CD4-positive, alpha-beta T cell (primary cell): ENCODE measurements at regions not wholly inside any gene's neighbourhood (a gene's known extent, or its start where the extent isn't known, plus 50 kb on each side); places are given as distances from the start of the nearest gene placed in this dataset.

Source experiments
- ATAC-seq: fragments of 200-7000 bp; cut with Tn5 transposase; one replicate; pipeline ENCODE4 v1.10.0; 2022; ENCODE audit warnings: mild to moderate bottlenecking; ENCODE audit not compliant: poor library complexity
- CTCF ChIA-PET: fragments of 350-600 bp; sonication (Branson Sonifier 250); formaldehyde crosslinking; loops from one replicate; lab custom pipeline; 2021; ENCODE audit warnings: antibody characterized with exemption, inconsistent platforms; lab: Charles Lee
- POLR2A ChIA-PET: fragments of 350-600 bp; sonication (Branson Sonifier 250); formaldehyde crosslinking; loops from one replicate; lab custom pipeline; 2021; ENCODE audit warnings: antibody characterized with exemption, inconsistent platforms; lab: Charles Lee
- DNase-seq, 14 experiments: peaks; one replicate each; pipeline ENCODE4 v3.0.0-alpha.2; 2013 to 2020; ENCODE audit warnings: mixed read lengths in 2 of 14
- H3K27ac ChIP-seq, 2 donors: one replicate each; pipeline versions ENCODE4 v1.5.1 to v1.7.0; 2013; ENCODE audit warnings: low read length in 2 of 2, low read depth in 1 of 2, mild to moderate bottlenecking in 1 of 2
- H3K27me3 ChIP-seq, 2 experiments: 1 replicate in 1 of 2; 2 replicates in 1 of 2; pipeline versions ENCODE4 v1.6.1 to v1.7.0; 2013; ENCODE audit warnings: low read length in 2 of 2, control low read depth in 1 of 2, mild to moderate bottlenecking in 1 of 2, moderate library complexity in 1 of 2; ENCODE audit not compliant: insufficient read depth in 2 of 2, control insufficient read depth in 1 of 2
- H3K36me3 ChIP-seq: one replicate; pipeline ENCODE4 v1.6.1; 2013; ENCODE audit warnings: low read length, control low read depth; ENCODE audit not compliant: insufficient read depth
- H3K4me1 ChIP-seq: one replicate; pipeline ENCODE4 v1.6.1; 2013; ENCODE audit warnings: low read length, control low read depth; ENCODE audit not compliant: insufficient read depth
- H3K4me3 ChIP-seq: one replicate; pipeline ENCODE4 v1.5.1; 2013; ENCODE audit warnings: mild to moderate bottlenecking, low read length, moderate library complexity
- H3K9me3 ChIP-seq, 2 experiments: 1 replicate in 1 of 2; 2 replicates in 1 of 2; pipeline versions ENCODE4 v1.6.1 to v1.7.0; 2013; ENCODE audit warnings: low read length in 2 of 2, mild to moderate bottlenecking in 2 of 2, control low read depth in 1 of 2, moderate library complexity in 1 of 2; ENCODE audit not compliant: control insufficient read depth in 1 of 2, insufficient read depth in 1 of 2
- H3K27ac Mint-ChIP-seq: one replicate; pipeline ENCODE4 v1.8.0; 2020; ENCODE audit warnings: mixed read lengths
- H3K27me3 Mint-ChIP-seq: one replicate; pipeline ENCODE4 v1.8.0; 2021; ENCODE audit warnings: mixed read lengths
- H3K36me3 Mint-ChIP-seq: one replicate; pipeline ENCODE4 v1.8.0; 2021; ENCODE audit warnings: low read depth, mixed read lengths
- H3K4me1 Mint-ChIP-seq: one replicate; pipeline ENCODE4 v1.8.0; 2021; ENCODE audit warnings: low read depth, mixed read lengths
- H3K4me3 Mint-ChIP-seq: one replicate; pipeline ENCODE4 v1.8.0; 2020; ENCODE audit warnings: mild to moderate bottlenecking, mixed read lengths
- H3K9me3 Mint-ChIP-seq: one replicate; pipeline ENCODE4 v1.8.0; 2020; ENCODE audit warnings: mixed read lengths
- CTCF ChIP-seq: fragments of 200-600 bp; IDR thresholded peaks from one replicate; pipeline ENCODE4 v1.8.0; 2022; ENCODE audit warnings: antibody characterized with exemption, mild to moderate bottlenecking
- intact Hi-C, 2 experiments: fragments of 100-400 bp; cut with DNase I in 1 of 2; cut with micrococcal nuclease in 1 of 2; formaldehyde crosslinking; loops; one replicate each; pipeline versions ENCODE4 v1.15.1 to v1.9.0; 2023 to 2025; cut with DNase I, micrococcal nuclease

GRCh38 chr3:157713101-157713500 is 209.9 kb upstream of the VEPH1 start:
- TF ChIP-seq CTCF: no peak
- Mint-ChIP-seq H3K4me3 (no peak overlapping the region), H3K4me1 (no peaks in the 10 kb centered on the region), H3K27me3 (no peaks in the 10 kb centered on the region), H3K36me3 (no peaks in the 10 kb centered on the region), H3K27ac (no peak overlapping the region), H3K9me3 (peaks cover 7% of the 10 kb centered on the region)
- Histone ChIP-seq H3K36me3 (no peaks in the 10 kb centered on the region), H3K4me3 (no peak overlapping the region), H3K9me3 (peaks cover 0 to 2% of the 10 kb centered on the region in 2 experiments), H3K4me1 (no peaks in the 10 kb centered on the region), H3K27ac (no peak overlapping the region), H3K27me3 (no peaks in the 10 kb centered on the region)
- POLR2A ChIA-PET: no interaction called here
- ATAC-seq (no peak), DNase-seq (no peak)
- CTCF ChIA-PET: no interaction called here
- intact Hi-C loops: no loop called here

DNA sequence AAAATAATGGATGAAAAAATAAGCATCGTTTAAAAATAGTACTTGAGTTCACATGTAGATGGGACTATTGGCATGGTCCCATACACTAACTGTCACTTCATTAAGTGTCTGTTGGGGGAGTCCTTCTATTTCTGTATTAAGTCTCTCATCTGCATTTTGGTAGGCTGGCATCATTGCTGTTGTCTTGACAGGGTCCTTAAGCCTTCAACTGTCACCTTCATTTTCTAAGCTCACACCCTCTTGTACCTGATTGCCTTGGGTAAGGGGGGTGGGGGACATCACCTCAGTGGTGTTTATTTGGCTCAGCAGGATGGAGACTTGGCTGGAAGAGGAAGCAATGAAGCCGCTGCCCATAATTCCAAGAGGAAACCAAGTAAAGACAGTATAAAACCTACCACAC is 202.0 kb upstream of the VEPH1 start:
- no peak for DNase-seq
- H3K4me3 ChIP-seq: no peak overlapping the region
- CTCF ChIA-PET: no interaction called here

DNA sequence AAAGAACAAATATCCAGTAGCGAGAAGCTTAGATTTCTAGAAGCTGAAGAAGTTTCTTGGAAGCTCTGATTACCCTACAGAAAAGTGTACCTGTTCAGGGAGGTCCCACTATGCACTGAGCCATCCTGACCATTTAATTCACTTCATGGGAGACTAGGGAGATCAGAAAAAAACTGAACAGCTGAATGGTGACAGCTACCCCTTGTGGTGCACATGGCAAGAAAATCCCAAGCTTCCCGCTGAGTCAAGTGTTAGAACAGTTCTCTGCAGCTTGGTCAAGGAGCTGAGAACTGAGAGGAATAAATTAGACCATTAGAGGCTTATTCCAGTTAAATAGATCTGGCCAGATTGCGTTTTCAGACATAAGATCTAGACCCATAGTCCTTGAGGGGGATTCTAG is 197.2 kb upstream of the VEPH1 start:
- Histone ChIP-seq H3K4me1 (no peaks in the 10 kb centered on the region), H3K36me3 (no peaks in the 10 kb centered on the region), H3K27me3 (peaks cover 0 to 2% of the 10 kb centered on the region in 2 experiments), H3K27ac (no peak overlapping the region), H3K4me3 (no peak overlapping the region), H3K9me3 (no peaks in the 10 kb centered on the region)
- H3K27me3 Mint-ChIP-seq: no peaks in the 10 kb centered on the region
- no peak for DNase-seq
- POLR2A ChIA-PET: no interaction called here
- H3K4me1 Mint-ChIP-seq: no peaks in the 10 kb centered on the region
- TF ChIP-seq CTCF: no peak
- no peak for ATAC-seq
- H3K9me3 Mint-ChIP-seq: peaks cover 5% of the 10 kb centered on the region
- H3K36me3 Mint-ChIP-seq: no peaks in the 10 kb centered on the region
- H3K27ac Mint-ChIP-seq: no peak overlapping the region
- no peak overlapping the region for H3K4me3 Mint-ChIP-seq
- CTCF ChIA-PET: no interaction called here
- intact Hi-C loops: no loop called here

More for the DNA sequence above, 202.0 kb upstream of the VEPH1 start:
- POLR2A ChIA-PET: no interaction called here
- no peak for TF ChIP-seq CTCF
- no peaks in the 10 kb centered on the region for H3K4me1 Mint-ChIP-seq
- intact Hi-C loops: no loop called here
- no peaks in the 10 kb centered on the region for H3K36me3 ChIP-seq
- no peaks in the 10 kb centered on the region for H3K4me1 ChIP-seq
- H3K9me3 Mint-ChIP-seq: peaks cover 7% of the 10 kb centered on the region
- peaks cover 0 to 2% of the 10 kb centered on the region in 2 experiments for H3K27me3 ChIP-seq
- ATAC-seq: no peak
- H3K27me3 Mint-ChIP-seq: no peaks in the 10 kb centered on the region
- no peak overlapping the region for H3K27ac ChIP-seq
- no peaks in the 10 kb centered on the region for H3K36me3 Mint-ChIP-seq
- no peak overlapping the region for H3K4me3 Mint-ChIP-seq
- peaks cover 0 to 4% of the 10 kb centered on the region in 2 experiments for H3K9me3 ChIP-seq
- no peak overlapping the region for H3K27ac Mint-ChIP-seq
